Large intestine (tissue), 3 donors: ENCODE measurements at regions not wholly inside any gene's neighbourhood (a gene's known extent, or its start where the extent isn't known, plus 50 kb on each side); places are given as distances from the start of the nearest gene placed in this dataset.

Source experiments
- DNase-seq, 2 donors: peaks; one replicate each; pipeline versions ENCODE4 v3.0.0 to v3.0.0-alpha.2; 2013
- H3K27ac ChIP-seq: one replicate; pipeline ENCODE4 v1.5.1; 2013; ENCODE audit warnings: low read length
- H3K27me3 ChIP-seq: 2 replicates; pipeline ENCODE4 v1.6.1; 2013; ENCODE audit warnings: low read length; ENCODE audit not compliant: control insufficient read depth, insufficient read depth
- H3K36me3 ChIP-seq: 2 replicates; pipeline ENCODE4 v1.6.1; 2013; ENCODE audit warnings: low read length; ENCODE audit not compliant: control insufficient read depth, insufficient read depth
- H3K4me1 ChIP-seq: one replicate; pipeline ENCODE4 v1.6.1; 2013; ENCODE audit warnings: low read length; ENCODE audit not compliant: control insufficient read depth, insufficient read depth
- H3K4me3 ChIP-seq: one replicate; pipeline ENCODE4 v1.5.1; 2013; ENCODE audit warnings: low read length
- H3K9me3 ChIP-seq: one replicate; pipeline ENCODE4 v1.6.1; 2013; ENCODE audit warnings: mild to moderate bottlenecking, low read depth, low read length, moderate library complexity; ENCODE audit not compliant: control insufficient read depth
- WGBS: methylation state at CpG from one replicate; pipeline ENCODE4 v1.1.5; 2013; ENCODE audit warnings: low lambda C conversion rate; ENCODE audit not compliant: insufficient coverage; 5-methylcytosine and 5-hydroxymethylcytosine counted together

DNA sequence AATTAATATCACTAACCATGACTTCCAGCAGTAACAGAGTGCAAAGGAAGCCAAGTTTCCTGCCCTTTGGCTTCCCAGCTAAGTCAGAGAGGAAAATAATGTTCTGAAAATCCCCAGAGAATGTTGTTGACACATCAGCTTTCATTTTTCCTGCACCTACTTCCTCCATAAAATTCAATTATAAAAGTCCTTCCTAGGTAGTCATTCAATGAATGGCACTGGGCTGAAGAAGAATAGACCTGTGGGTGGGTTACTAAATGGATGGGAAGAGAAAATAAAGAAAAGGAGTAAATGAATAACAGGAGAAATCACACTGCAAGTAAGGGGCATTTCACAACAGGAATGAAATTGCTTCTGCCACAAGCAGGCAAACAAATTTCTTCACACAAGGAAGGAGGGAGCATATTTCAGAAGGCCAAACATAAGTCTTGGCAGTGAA is 73.2 kb upstream of the MDM1 start:
- H3K36me3 ChIP-seq: no peaks in the 10 kb centered on the region
- peak; percentile 34 to 61 for DNase-seq
- peak overlapping the region; percentile 22 for H3K27ac ChIP-seq
- H3K4me3 ChIP-seq: no peak overlapping the region
- no peaks in the 10 kb centered on the region for H3K9me3 ChIP-seq
- H3K4me1 ChIP-seq: peaks cover 14% of the 10 kb centered on the region
- H3K27me3 ChIP-seq: no peaks in the 10 kb centered on the region

DNA sequence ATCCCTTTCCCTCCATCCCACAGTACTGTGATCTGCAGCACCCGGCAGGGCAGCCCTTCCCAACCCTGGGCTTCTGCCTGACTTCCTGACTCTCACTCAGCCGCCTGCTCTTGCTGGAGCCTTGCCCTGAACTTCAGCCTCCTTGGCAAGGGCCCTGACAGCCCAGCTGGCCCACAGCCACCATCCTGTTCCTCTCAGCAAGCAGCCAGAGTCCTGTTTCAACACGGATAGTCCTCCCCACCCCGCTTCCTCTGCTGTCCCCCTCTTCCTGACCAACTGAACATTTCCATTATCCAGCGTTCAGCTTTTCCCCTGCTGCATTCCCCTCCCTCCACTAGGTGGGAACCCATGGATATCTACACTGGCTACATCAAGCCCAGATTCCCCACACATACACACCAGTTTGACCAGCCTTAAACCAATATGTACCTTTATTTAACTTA is 74.0 kb upstream of the MDM1 start:
- Histone ChIP-seq H3K4me3 (no peak overlapping the region), H3K27me3 (no peaks in the 10 kb centered on the region), H3K4me1 (peaks cover 14% of the 10 kb centered on the region), H3K36me3 (no peaks in the 10 kb centered on the region), H3K9me3 (no peaks in the 10 kb centered on the region), H3K27ac (peak overlapping the region; percentile 22)
- WGBS: 43% methylated on average over 1 of the region's 5 CpGs
- peak; percentile 43 to 55 for DNase-seq

DNA sequence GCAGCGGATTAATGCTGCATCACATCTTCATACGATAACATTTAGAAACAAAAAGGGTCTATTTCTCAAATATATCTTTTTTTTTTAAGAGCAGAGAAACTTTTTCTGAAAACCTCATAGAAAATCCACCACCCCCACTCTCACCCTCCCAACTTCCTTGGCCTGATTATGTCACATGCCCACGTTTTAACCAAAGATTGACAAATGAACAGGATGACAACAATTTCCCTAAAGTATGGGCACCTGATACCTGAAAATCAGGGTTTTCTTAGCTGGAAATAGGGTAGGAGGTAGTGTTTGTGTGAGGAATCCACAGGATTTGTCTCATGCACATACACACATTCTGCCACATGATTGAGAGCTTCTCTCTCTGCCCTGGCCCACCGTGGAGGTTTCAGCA is 74.7 kb upstream of the MDM1 start:
- no peaks in the 10 kb centered on the region for H3K27me3 ChIP-seq
- H3K4me3 ChIP-seq: no peak overlapping the region
- H3K36me3 ChIP-seq: no peaks in the 10 kb centered on the region
- DNase-seq: no peak
- no peak overlapping the region for H3K27ac ChIP-seq
- 100% methylated on average over 1 of the region's 4 CpGs for WGBS
- peaks cover 14% of the 10 kb centered on the region for H3K4me1 ChIP-seq
- no peaks in the 10 kb centered on the region for H3K9me3 ChIP-seq

DNA sequence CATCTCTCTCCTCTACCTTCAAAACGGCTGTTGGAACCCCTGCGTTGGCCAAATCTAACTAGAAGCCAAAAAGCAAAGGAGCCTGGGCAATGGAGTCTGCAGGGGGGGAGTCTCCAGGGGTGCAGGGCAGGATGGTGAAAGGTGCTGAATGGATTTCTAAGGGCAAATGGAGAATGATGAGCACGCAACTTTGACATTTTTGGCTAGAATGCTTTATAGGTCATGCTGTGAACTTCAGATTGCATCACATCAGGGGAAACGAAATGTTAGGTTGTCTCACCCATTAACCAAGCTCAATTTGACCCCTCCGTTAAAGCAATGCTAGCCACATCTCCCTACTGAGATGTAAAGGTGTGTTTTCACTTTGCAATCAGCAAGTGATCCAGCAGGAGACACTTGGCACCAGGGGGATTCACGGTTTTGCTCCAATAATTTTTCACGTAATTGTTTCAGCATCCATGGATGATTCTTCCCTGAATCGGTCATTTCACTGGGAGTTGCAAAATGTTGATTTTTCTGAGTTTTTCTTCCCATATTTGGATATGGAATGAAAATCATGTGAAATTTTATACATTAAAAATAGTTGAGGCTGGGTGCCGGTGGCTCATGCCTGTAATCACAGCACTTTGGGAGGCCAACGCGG is 78.0 kb upstream of the MDM1 start:
- Histone ChIP-seq H3K4me3 (no peak overlapping the region), H3K36me3 (no peaks in the 10 kb centered on the region), H3K27ac (no peak overlapping the region), H3K27me3 (no peaks in the 10 kb centered on the region), H3K4me1 (peaks cover 12% of the 10 kb centered on the region), H3K9me3 (no peaks in the 10 kb centered on the region)
- DNase-seq: no peak
- WGBS: no CpG with 5 or more reads among the region's 11 CpGs

DNA sequence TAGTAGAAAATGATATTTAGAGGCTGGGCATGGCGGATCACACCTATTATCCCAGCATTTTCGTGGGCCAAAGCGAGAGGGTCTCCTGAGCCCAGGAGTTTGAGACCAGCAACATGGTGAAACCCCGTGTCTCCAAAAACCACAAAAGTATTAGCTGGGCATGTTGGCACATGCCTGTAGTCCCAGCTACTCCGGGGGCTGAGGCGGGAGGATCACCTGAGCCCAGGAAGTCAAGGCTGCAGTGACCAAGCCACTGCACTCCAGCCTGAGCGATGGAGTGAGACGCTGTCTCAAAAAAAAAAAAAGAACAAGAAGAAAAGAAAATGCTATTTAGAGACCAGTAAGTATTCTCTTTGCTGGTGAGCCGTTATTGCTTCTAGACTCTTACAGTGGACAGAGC is 79.2 kb upstream of the MDM1 start:
- 100% methylated on average over 4 of the region's 9 CpGs for WGBS
- no peaks in the 10 kb centered on the region for H3K4me1 ChIP-seq
- H3K4me3 ChIP-seq: no peak overlapping the region
- no peaks in the 10 kb centered on the region for H3K9me3 ChIP-seq
- DNase-seq: no peak
- H3K36me3 ChIP-seq: no peaks in the 10 kb centered on the region
- H3K27me3 ChIP-seq: no peaks in the 10 kb centered on the region
- no peak overlapping the region for H3K27ac ChIP-seq

DNA sequence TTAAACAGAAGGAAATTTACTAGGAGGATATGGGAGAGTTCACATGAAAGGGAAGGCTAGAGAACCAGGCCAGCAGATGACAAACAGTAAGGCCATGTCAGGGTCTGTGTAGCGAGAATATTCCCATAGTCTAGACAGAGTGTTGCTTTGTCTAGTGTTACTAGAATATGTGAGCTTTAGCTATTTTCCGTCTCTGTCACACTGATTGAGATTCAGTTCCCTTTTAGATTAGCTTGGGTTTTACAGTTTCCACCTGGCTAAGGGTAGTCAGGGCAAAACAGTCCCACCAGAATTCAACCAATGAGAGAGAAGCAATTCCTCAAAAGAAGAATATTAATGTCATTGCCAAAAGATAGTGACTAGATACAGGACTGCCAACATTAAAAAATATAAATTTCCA is 82.8 kb upstream of the MDM1 start:
- H3K4me1 ChIP-seq: no peaks in the 10 kb centered on the region
- DNase-seq: no peak
- H3K4me3 ChIP-seq: no peak overlapping the region
- no peaks in the 10 kb centered on the region for H3K36me3 ChIP-seq
- H3K27ac ChIP-seq: no peak overlapping the region
- no CpG with 5 or more reads among the region's 2 CpGs for WGBS
- no peaks in the 10 kb centered on the region for H3K27me3 ChIP-seq
- H3K9me3 ChIP-seq: no peaks in the 10 kb centered on the region

DNA sequence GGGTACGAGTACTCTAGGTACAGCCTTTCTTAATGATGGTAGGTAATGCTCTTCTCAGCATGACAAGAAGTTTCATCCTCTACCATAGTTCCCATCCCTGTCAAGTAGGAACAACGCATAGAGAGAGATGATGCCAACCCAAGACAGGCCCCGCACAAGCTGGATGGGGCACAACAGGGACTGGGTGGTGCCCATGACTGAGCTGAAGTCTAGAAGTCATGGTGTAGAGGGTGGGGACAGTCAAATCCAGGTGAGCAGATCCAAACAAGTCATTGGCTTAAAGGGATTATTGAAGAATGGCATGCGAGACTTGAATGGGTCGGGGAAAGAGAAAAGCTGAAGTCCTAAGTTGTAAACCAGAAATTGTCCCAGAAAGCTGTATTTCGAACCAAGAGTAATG is 84.2 kb upstream of the MDM1 start:
- H3K36me3 ChIP-seq: no peaks in the 10 kb centered on the region
- no peaks in the 10 kb centered on the region for H3K9me3 ChIP-seq
- WGBS: 100% methylated on average over 1 of the region's 6 CpGs
- no peak overlapping the region for H3K27ac ChIP-seq
- no peak for DNase-seq
- H3K27me3 ChIP-seq: no peaks in the 10 kb centered on the region
- no peak overlapping the region for H3K4me3 ChIP-seq
- no peaks in the 10 kb centered on the region for H3K4me1 ChIP-seq

DNA sequence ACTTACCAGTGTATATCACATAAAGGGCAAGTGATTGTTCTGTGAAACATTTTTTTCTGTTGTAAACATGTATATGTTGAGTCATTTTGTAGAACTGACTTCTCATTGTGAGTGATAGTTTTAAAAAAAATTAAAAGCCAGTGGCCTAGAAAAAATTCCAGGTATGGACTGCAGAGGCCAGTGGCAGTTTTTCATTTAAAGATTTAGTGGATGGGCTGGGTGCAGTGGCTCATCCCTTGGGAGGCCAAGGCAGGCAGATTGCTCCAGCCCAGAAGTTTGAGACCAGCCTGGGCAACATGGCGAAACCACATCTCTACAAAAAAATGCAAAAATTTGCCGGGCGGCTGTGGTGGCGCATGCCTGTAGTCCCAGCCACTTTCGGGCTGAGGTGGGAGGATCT is 84.7 kb upstream of the MDM1 start:
- H3K4me3 ChIP-seq: no peak overlapping the region
- H3K27ac ChIP-seq: no peak overlapping the region
- no peaks in the 10 kb centered on the region for H3K36me3 ChIP-seq
- 100% methylated on average over 2 of the region's 5 CpGs for WGBS
- no peaks in the 10 kb centered on the region for H3K4me1 ChIP-seq
- H3K27me3 ChIP-seq: no peaks in the 10 kb centered on the region
- no peak for DNase-seq
- H3K9me3 ChIP-seq: no peaks in the 10 kb centered on the region

DNA sequence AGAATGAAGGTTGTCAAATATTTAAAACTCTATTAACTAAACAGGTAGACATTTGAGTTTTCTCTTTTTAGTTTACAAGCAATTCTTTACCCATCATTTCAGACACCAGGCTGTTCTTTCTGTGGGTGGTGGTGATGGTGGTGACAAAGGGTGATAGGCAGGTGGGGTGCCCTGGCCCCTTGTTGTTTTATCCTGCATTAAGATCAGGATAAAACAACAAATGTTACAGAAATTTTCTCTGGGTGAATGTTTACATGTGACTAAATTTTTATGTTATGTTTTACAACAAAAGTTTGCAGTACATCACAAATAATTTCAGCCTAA is 85.9 kb upstream of the MDM1 start:
- Histone ChIP-seq H3K4me1 (no peaks in the 10 kb centered on the region), H3K9me3 (no peaks in the 10 kb centered on the region), H3K4me3 (no peak overlapping the region), H3K27ac (no peak overlapping the region), H3K27me3 (no peaks in the 10 kb centered on the region), H3K36me3 (no peaks in the 10 kb centered on the region)
- DNase-seq: no peak

DNA sequence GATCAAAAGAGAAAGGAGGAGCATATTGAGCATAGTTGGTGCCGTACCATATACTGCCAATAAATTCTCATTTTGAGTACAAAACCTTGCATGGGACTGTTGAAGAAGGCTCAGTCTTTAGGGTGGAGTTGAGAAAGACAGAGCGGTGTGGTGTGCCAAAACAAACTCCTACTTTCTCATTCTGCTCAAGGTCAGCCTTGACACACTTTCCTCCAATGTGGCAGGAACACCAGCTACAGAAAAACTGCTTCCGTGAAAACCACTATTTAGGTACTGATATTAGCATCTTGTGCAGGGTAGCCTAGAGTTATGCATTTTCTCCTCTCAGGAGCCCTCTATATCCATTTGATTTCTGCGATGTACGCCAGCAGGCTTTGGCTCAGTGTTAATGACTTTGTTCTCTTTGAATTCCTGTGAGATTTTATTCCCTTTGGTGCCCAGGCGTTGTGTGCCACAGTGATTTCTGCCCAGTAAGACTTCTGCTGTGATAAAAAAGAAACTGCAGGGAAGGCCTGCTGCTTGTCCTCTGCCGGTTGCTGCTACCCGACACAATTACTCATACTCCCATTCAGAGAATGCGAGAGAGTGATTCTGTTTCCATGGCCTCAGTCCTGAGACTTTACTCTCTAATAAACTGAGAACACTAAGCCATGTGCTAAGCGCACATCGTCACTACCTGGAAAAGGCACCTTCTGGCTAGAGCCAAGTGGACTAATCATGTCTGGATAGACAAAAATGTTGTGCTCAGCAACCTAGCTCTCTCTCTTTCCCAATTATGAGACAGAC is 88.3 kb upstream of the MDM1 start:
- Histone ChIP-seq H3K36me3 (no peaks in the 10 kb centered on the region), H3K4me3 (no peak overlapping the region), H3K27ac (peak overlapping the region; percentile 45), H3K4me1 (no peaks in the 10 kb centered on the region), H3K27me3 (no peaks in the 10 kb centered on the region), H3K9me3 (no peaks in the 10 kb centered on the region)
- peak in 1 of 2 donors; percentile 23 for DNase-seq
- WGBS: 62% methylated on average over 2 of the region's 11 CpGs

DNA sequence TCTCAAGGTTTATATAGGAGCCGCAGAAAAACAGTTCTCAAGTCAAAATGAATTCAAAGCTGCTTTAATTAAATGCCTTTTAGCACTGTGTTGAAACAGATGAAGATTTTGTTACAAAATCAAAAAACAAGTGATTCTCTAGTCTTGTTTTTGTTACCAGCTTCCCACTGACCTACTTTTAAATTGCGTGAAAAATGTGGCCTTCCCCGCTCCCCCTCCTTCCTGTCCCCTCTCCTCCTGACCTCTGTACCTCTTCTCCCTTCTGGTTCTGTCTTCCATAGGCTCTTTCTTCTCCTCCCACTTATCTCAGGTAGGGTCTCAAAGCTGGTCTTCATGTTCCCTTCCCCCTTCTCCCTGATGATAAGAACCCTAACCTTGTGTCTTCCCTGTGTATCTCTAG is 90.0 kb upstream of the MDM1 start:
- WGBS: 100% methylated on average over 3 of the region's 3 CpGs
- Histone ChIP-seq H3K4me1 (no peaks in the 10 kb centered on the region), H3K27me3 (no peaks in the 10 kb centered on the region), H3K4me3 (no peak overlapping the region), H3K36me3 (no peaks in the 10 kb centered on the region), H3K9me3 (no peaks in the 10 kb centered on the region), H3K27ac (no peak overlapping the region)
- DNase-seq: no peak
